ENCODE measurements at regions not wholly inside any gene's neighbourhood (a gene's known extent, or its start where the extent isn't known, plus 50 kb on each side); places are given as distances from the start of the nearest gene placed in this dataset.
"Not testable (repeated sequence)": the region's sequence is repeated elsewhere in the genome, so short reads cannot be mapped to it uniquely, and the experiment has no call there.

DNA sequence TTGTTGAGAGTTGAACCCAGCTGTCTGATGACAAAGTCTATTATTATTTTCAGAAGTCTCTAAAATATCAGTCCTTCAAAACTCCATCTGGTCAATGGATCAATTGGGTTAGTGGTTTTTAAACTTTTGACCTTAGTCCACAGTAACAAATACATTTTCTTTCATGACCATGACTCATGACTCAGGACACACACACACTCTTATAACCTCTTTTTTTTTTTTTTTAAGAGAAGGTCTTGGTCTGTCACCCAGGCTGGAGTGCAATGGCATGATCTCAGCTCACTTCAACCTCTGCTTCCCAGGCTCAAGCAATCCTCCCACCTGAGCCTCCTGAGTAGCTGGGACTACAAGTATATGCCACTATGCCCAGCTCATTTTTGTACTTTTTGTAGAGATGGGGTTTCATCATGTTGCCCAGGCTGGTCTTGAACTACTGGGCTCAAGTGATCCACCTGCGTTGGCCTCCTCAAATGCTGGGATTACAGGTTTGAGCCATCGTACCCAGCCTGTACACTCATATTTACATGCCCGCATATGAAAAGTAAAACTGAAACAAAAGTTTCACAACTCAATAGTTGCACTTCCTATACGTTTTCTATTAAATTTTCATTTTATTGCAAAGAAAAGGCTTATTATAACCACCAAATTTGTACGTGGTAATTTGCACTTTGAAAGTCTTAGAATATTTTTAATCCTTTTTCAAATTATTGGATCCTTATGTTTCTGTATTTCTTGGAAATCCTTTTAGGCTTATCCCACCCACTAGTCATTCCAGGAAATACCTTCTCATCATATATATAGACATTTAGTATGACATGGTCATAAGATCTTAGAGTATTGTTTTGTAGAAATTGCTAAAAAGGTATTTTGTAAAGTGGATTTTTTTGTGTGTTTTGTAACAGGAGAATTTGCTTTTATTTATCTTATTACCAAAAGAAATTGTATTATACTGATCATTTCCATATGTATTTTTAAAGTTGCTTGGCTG lies 199.0 kb downstream of the LPIN1 start:
- no peak overlapping the region for H3K4me3 ChIP-seq
- H3K27me3 ChIP-seq, result no peaks in the 10 kb centered on the region
- no peak overlapping the region for H3K9ac ChIP-seq (ENCODE audit: low read depth in 2 of 2, low read length in 2 of 2)
- H3K36me3 ChIP-seq, result no peaks in the 10 kb centered on the region
- no peak overlapping the region for H3K27ac ChIP-seq
- no peaks in the 10 kb centered on the region for H3K9me3 ChIP-seq
- DNase-seq, result no peak
- intact Hi-C loops (cut with DNase I), result no loop called here
- no peaks in the 10 kb centered on the region for H3K4me1 ChIP-seq
- TF ChIP-seq, protein P1, sequence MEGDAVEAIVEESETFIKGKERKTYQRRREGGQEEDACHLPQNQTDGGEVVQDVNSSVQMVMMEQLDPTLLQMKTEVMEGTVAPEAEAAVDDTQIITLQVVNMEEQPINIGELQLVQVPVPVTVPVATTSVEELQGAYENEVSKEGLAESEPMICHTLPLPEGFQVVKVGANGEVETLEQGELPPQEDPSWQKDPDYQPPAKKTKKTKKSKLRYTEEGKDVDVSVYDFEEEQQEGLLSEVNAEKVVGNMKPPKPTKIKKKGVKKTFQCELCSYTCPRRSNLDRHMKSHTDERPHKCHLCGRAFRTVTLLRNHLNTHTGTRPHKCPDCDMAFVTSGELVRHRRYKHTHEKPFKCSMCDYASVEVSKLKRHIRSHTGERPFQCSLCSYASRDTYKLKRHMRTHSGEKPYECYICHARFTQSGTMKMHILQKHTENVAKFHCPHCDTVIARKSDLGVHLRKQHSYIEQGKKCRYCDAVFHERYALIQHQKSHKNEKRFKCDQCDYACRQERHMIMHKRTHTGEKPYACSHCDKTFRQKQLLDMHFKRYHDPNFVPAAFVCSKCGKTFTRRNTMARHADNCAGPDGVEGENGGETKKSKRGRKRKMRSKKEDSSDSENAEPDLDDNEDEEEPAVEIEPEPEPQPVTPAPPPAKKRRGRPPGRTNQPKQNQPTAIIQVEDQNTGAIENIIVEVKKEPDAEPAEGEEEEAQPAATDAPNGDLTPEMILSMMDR (IDR thresholded peaks at IDR 0.05), result no peak

DNA sequence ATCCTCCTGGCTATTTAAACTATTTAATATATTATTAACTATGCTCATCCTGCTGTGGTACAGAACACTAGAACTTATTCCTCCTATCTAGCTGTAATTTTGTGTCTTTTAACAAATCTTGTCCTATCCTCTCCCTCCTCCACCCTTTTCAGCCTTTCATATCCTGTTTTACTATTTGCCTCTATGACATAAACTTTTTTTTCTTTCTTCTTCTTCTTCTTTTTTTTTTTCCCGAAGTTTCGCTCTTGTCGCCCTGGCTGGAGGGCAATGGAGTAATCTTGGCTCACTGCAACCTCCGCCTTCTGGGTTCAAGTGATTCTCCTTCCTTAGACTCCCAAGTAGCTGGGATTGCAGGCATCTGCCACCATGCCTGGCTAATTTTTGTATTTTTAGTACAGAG lies 201.5 kb downstream of the LPIN1 start:
- intact Hi-C loops (cut with DNase I), result no loop called here
- no peak overlapping the region for H3K4me3 ChIP-seq
- no peak overlapping the region for H3K27ac ChIP-seq
- DNase-seq, result no peak
- no peaks in the 10 kb centered on the region for H3K4me1 ChIP-seq
- no peak overlapping the region for H3K9ac ChIP-seq (ENCODE audit: low read depth in 2 of 2, low read length in 2 of 2)
- H3K36me3 ChIP-seq, result no peaks in the 10 kb centered on the region
- H3K9me3 ChIP-seq, result no peaks in the 10 kb centered on the region
- H3K27me3 ChIP-seq, result no peaks in the 10 kb centered on the region
- TF ChIP-seq, protein P1 (IDR thresholded peaks at IDR 0.05), result no peak

DNA sequence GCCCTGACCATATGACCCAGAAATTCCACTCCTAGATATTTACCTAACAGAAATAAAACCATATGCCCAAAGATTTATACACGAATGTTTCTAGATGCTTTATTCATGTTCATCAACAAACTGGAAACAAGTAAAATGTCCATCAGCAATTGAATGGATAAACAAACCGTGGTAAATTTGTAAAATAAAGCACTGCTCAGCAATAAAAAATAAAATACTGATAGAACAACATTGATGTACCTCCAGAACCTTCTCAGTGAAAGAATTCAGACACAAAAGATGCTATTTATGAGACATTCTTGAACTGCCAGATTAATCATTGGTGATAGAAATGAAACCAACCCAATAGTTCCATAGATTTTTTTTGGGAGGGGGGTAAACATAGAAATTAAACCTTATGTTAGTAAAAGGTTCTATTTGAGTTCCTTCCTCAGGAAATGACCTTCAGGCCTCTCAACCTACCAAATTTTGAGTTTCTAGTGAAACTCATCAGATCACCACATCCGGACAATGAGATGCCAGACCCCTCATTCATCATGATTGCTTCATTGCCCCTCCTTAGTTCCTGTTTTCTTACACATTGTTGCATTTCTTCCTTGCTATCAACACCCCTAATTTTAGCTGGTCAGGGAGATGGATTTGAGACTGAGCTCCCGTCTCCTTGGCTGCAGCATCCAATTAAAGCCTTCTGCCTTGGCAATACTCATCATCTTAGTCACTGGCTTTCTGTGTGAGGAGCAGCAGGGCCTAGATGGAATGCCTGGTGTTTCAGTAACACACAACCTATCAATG lies 203.5 kb downstream of the LPIN1 start:
- TF ChIP-seq, protein P1 (IDR thresholded peaks at IDR 0.05), result no peak
- H3K27ac ChIP-seq, result no peak overlapping the region
- intact Hi-C loops (cut with DNase I), result no loop called here

DNA sequence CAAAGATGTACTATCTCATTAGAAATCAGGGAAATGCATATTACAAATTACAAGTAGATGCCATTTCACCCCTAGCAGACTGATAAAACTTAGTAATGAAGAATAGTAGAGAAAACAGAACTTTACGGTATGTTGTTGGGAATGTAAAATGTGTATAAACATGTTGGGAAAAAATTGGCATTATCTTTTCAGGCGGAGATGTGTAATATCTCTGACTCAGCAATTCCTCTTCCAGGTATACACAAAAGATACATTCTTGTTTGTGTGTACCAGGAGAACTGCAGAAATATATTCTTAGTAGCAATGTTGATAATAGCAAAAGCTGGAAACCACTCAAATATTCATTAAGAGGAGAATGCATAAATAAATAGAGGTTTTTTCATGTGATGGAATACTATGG lies 204.5 kb downstream of the LPIN1 start:
- intact Hi-C loops (cut with DNase I), result no loop called here
- TF ChIP-seq, protein P1 (IDR thresholded peaks at IDR 0.05), result no peak
- H3K27ac ChIP-seq, result no peak overlapping the region

More for the DNA sequence above, 203.5 kb downstream of the LPIN1 start:
- H3K4me3 ChIP-seq, result no peak overlapping the region
- no peak for DNase-seq
- no peaks in the 10 kb centered on the region for H3K36me3 ChIP-seq
- no peak overlapping the region for H3K9ac ChIP-seq (ENCODE audit: low read depth in 2 of 2, low read length in 2 of 2)
- H3K9me3 ChIP-seq, result no peaks in the 10 kb centered on the region
- H3K27me3 ChIP-seq, result no peaks in the 10 kb centered on the region
- H3K4me1 ChIP-seq, result no peaks in the 10 kb centered on the region

DNA sequence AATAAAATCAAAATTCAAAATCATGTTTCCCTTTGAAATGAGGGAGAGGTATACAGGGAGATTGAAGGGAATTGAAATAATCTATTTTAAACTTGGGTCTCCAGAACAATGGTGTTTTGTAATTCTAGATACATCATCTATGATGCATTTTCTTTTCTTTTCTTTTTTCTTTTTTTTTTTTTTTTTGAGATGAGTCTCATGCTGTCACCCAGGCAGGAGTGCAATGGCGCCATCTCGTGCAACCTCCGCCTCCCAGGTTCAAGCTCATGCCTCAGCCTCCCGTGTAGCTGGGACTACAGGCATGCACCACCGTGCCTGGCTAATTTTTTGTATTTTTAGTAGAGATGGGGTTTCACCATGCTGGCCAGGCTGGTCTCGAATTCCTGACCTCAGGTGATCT lies 205.1 kb downstream of the LPIN1 start:
- H3K9ac ChIP-seq (ENCODE audit: low read depth in 2 of 2, low read length in 2 of 2); H3K4me3 ChIP-seq; H3K27ac ChIP-seq; DNase-seq; intact Hi-C loops (cut with DNase I); H3K4me1 ChIP-seq; H3K36me3 ChIP-seq; H3K27me3 ChIP-seq; H3K9me3 ChIP-seq: not testable (repeated sequence)

More for the DNA sequence above, 204.5 kb downstream of the LPIN1 start:
- H3K9me3 ChIP-seq, result no peaks in the 10 kb centered on the region
- DNase-seq, result no peak
- no peak overlapping the region for H3K9ac ChIP-seq (ENCODE audit: low read depth in 2 of 2, low read length in 2 of 2)
- no peaks in the 10 kb centered on the region for H3K27me3 ChIP-seq
- H3K4me1 ChIP-seq, result no peaks in the 10 kb centered on the region
- no peaks in the 10 kb centered on the region for H3K36me3 ChIP-seq
- H3K4me3 ChIP-seq, result no peak overlapping the region

Measured in colonic mucosa (tissue), 4 donors.